ENCODE measurements at regions not wholly inside any gene's neighbourhood (a gene's known extent, or its start where the extent isn't known, plus 50 kb on each side); places are given as distances from the start of the nearest gene placed in this dataset.

DNA sequence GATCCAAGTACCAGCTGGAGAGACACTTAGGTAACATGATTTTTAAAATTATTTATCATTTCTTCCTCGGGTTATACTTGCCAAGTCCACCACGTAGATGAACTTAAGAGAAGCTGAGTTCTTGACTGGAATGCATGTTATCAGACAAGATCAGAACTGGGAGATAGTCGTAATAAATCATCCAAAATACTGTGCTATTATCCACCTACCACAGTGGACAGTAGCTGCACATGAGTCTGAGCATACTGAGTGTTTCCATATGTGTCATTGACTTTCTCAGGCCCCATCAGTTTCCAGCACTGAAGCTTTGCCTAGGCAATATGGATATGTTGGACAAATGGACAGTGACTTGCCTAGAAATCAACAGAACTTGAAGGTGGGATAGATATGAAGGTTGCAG lies 77.9 kb upstream of the RRP15 start:
- Histone ChIP-seq H4K20me1 (no peaks in the 10 kb centered on the region), H3K4me1 (no peaks in the 10 kb centered on the region), H3K4me2 (no peak overlapping the region), H3K4me3 (no peak overlapping the region), H3K9me3 (replicated peaks in 1 of 11) (no peaks in the 10 kb centered on the region), H3K27ac (no peak overlapping the region), H3K36me3 (no peaks in the 10 kb centered on the region), H3K9ac (no peak overlapping the region), H3K27me3 (no peaks in the 10 kb centered on the region)
- TF ChIP-seq Cebpa-rat (IDR thresholded peaks at IDR 0.05): no peak

- H3K9me3 ChIP-seq (replicated peaks in 1 of 11): no peaks in the 10 kb centered on the region
- no peaks in the 10 kb centered on the region for H4K20me1 ChIP-seq
- no peak overlapping the region for H3K27ac ChIP-seq
- H3K4me1 ChIP-seq: no peaks in the 10 kb centered on the region
- H3K9ac ChIP-seq: no peak overlapping the region
- H3K4me3 ChIP-seq: no peak overlapping the region
- no peaks in the 10 kb centered on the region for H3K27me3 ChIP-seq
- H3K4me2 ChIP-seq: no peak overlapping the region
- H3K36me3 ChIP-seq: no peaks in the 10 kb centered on the region
- no peak for TF ChIP-seq Cebpa-rat (IDR thresholded peaks at IDR 0.05)
Observed at GRCh38 chr1:218209351-218209861, 75.7 kb upstream of the RRP15 start.

- Histone ChIP-seq H3K4me2 (no peak overlapping the region), H3K27ac (no peak overlapping the region)
Observed at GRCh38 chr1:218211241-218211640, 73.9 kb upstream of the RRP15 start.

DNA sequence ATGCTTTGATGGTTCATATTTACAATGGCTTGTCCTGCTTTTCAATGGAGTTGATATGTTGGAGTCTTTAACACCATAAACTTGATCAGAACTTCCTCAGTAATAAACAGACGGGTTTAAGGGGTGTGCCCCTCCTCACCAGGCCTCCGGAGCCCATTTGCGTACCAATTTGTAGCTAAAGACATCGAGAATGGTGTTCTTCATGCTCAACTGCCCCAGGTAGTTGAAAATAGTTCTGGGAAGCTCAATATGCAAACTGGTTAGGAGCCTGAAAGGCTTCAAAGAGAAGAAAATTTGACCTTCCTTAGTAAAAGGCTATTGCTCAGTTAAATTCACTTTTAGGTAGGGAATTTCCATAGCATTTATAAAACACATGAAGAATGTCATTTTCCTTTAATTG lies 68.1 kb upstream of the RRP15 start:
- Histone ChIP-seq H3K27ac (no peak overlapping the region), H3K4me2 (no peak overlapping the region)

More at GRCh38 chr1:218211241-218211640, 73.9 kb upstream of the RRP15 start:
- Histone ChIP-seq H3K9me3 (replicated peaks in 1 of 11) (no peaks in the 10 kb centered on the region), H3K4me1 (no peaks in the 10 kb centered on the region), H3K9ac (no peak overlapping the region), H4K20me1 (no peaks in the 10 kb centered on the region), H3K4me3 (no peak overlapping the region), H3K27me3 (no peaks in the 10 kb centered on the region), H3K36me3 (no peaks in the 10 kb centered on the region)
- no peak for TF ChIP-seq Cebpa-rat (IDR thresholded peaks at IDR 0.05)

GRCh38 chr1:218219460-218219859 lies 65.6 kb upstream of the RRP15 start:
- no peak for TF ChIP-seq Cebpa-rat (IDR thresholded peaks at IDR 0.05)
- no peak overlapping the region for H3K9ac ChIP-seq

More for the DNA sequence above, 68.1 kb upstream of the RRP15 start:
- Histone ChIP-seq H4K20me1 (no peaks in the 10 kb centered on the region), H3K4me3 (no peak overlapping the region), H3K27me3 (no peaks in the 10 kb centered on the region), H3K4me1 (no peaks in the 10 kb centered on the region), H3K9me3 (replicated peaks in 1 of 11) (no peaks in the 10 kb centered on the region), H3K36me3 (no peaks in the 10 kb centered on the region), H3K9ac (no peak overlapping the region)
- no peak for TF ChIP-seq Cebpa-rat (IDR thresholded peaks at IDR 0.05)

GRCh38 chr1:218224101-218224500 lies 61.0 kb upstream of the RRP15 start:
- no peak for TF ChIP-seq Cebpa-rat (IDR thresholded peaks at IDR 0.05)
- H3K27me3 ChIP-seq: no peaks in the 10 kb centered on the region
- H3K4me1 ChIP-seq: no peaks in the 10 kb centered on the region
- H3K9ac ChIP-seq: no peak overlapping the region
- no peak overlapping the region for H3K4me3 ChIP-seq
- H3K9me3 ChIP-seq (replicated peaks in 1 of 11): no peaks in the 10 kb centered on the region
- no peak overlapping the region for H3K4me2 ChIP-seq
- no peak overlapping the region for H3K27ac ChIP-seq
- no peaks in the 10 kb centered on the region for H4K20me1 ChIP-seq
- no peaks in the 10 kb centered on the region for H3K36me3 ChIP-seq

More at GRCh38 chr1:218219460-218219859, 65.6 kb upstream of the RRP15 start:
- Histone ChIP-seq H3K36me3 (no peaks in the 10 kb centered on the region), H3K27me3 (no peaks in the 10 kb centered on the region), H3K4me2 (no peak overlapping the region), H3K4me3 (no peak overlapping the region), H3K9me3 (replicated peaks in 1 of 11) (no peaks in the 10 kb centered on the region), H3K4me1 (no peaks in the 10 kb centered on the region), H3K27ac (no peak overlapping the region), H4K20me1 (no peaks in the 10 kb centered on the region)

GRCh38 chr1:218226005-218226404 lies 59.1 kb upstream of the RRP15 start:
- Histone ChIP-seq H3K27ac (no peak overlapping the region), H3K4me3 (no peak overlapping the region), H3K4me1 (no peaks in the 10 kb centered on the region), H3K9ac (no peak overlapping the region), H3K9me3 (replicated peaks in 1 of 11) (no peaks in the 10 kb centered on the region), H3K27me3 (no peaks in the 10 kb centered on the region), H4K20me1 (no peaks in the 10 kb centered on the region), H3K36me3 (no peaks in the 10 kb centered on the region), H3K4me2 (no peak overlapping the region)
- no peak for TF ChIP-seq Cebpa-rat (IDR thresholded peaks at IDR 0.05)
